Suppressor macrophage treated with lipopolysaccharide for 4 hours (primary cell): ENCODE measurements at regions not wholly inside any gene's neighbourhood (a gene's known extent, or its start where the extent isn't known, plus 50 kb on each side); places are given as distances from the start of the nearest gene placed in this dataset.
"Not testable (repeated sequence)": the region's sequence is repeated elsewhere in the genome, so short reads cannot be mapped to it uniquely, and the experiment has no call there.

Source experiments
- DNase-seq: peaks from one replicate; pipeline ENCODE4 v3.0.0-alpha.2; 2020

- no peak for DNase-seq
Observed at GRCh38 chr18:66440433-66440832, 163.5 kb downstream of the CDH19 start.

- DNase-seq: no peak
Observed at GRCh38 chr18:66439670-66440069, 164.2 kb downstream of the CDH19 start.

GRCh38 chr18:66438711-66439536, 165.0 kb downstream of the CDH19 start:
- DNase-seq: no peak

GRCh38 chr18:66432636-66433035, 171.3 kb downstream of the CDH19 start:
- DNase-seq: no peak

GRCh38 chr18:66428795-66429194, 175.1 kb downstream of the CDH19 start:
- no peak for DNase-seq

GRCh38 chr18:66419400-66419799, 184.5 kb downstream of the CDH19 start:
- no peak for DNase-seq

- DNase-seq: no peak
Observed at GRCh38 chr18:66410692-66411091, 193.2 kb downstream of the CDH19 start.

- no peak for DNase-seq
Observed at GRCh38 chr18:66395671-66396218, 208.1 kb downstream of the CDH19 start.

GRCh38 chr18:66393463-66393862, 210.4 kb downstream of the CDH19 start:
- DNase-seq: no peak

- no peak for DNase-seq
Observed at GRCh38 chr18:66377291-66377690, 226.6 kb downstream of the CDH19 start.

GRCh38 chr18:66375391-66375790, 228.5 kb downstream of the CDH19 start:
- DNase-seq: not testable (repeated sequence)

GRCh38 chr18:66346833-66347588, 256.9 kb downstream of the CDH19 start:
- no peak for DNase-seq

GRCh38 chr18:66344227-66344626, 259.7 kb downstream of the CDH19 start:
- no peak for DNase-seq

- no peak for DNase-seq
Observed at GRCh38 chr18:66342577-66342976, 261.3 kb downstream of the CDH19 start.

- no peak for DNase-seq
Observed at GRCh38 chr18:66334534-66334933, 269.4 kb downstream of the CDH19 start.

GRCh38 chr18:66329716-66330115, 274.2 kb downstream of the CDH19 start:
- no peak for DNase-seq

GRCh38 chr18:66328296-66328878, 275.5 kb downstream of the CDH19 start:
- DNase-seq: no peak

- no peak for DNase-seq
Observed at GRCh38 chr18:66325251-66325650, 278.6 kb downstream of the CDH19 start.

GRCh38 chr18:66324616-66325015, 279.3 kb downstream of the CDH19 start:
- DNase-seq: no peak

- no peak for DNase-seq
Observed at GRCh38 chr18:66317243-66318090, 286.4 kb downstream of the CDH19 start.

- no peak for DNase-seq
Observed at GRCh38 chr18:66316701-66317100, 287.2 kb downstream of the CDH19 start.

GRCh38 chr18:66300141-66300540, 303.7 kb downstream of the CDH19 start:
- DNase-seq: no peak

GRCh38 chr18:66280470-66280869, 323.4 kb downstream of the CDH19 start:
- no peak for DNase-seq
